ENCODE measurements at regions not wholly inside any gene's neighbourhood (a gene's known extent, or its start where the extent isn't known, plus 50 kb on each side); places are given as distances from the start of the nearest gene placed in this dataset.

DNA sequence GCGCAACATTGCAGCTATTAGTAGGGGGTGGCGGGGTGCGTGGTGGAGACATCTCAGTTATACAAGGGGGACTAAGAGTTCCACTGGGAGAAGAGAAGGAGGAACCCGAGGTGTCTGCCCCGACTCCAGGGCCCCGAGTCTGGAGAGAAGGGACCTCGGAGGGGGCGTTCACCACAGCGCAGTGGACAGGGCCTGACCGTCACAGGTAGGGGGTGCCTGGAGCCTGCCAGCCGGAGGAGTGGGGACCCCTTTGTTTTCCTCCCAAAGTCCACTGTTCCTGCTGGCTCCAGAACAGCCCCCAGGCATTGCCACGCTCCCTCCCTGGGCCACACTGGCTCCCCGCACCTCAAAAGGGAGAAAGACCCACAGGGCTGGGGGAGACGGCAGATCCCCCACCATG, 175.9 kb upstream of the TNRC6C start:
- POLR2A ChIA-PET (ENCODE audit: unreplicated experiment): no interaction called here
- ATAC-seq: no peak
- H3K9me3 ChIP-seq (ENCODE audit: low read length): no peaks in the 10 kb centered on the region

GRCh38 chr17:77783991-77784820, 174.3 kb upstream of the TNRC6C start:
- Histone ChIP-seq H3K27me3 (ENCODE audit: low read length) (peaks cover 75% of the 10 kb centered on the region), H3K4me2 (ENCODE audit: low read length) (no peak overlapping the region), H3K4me1 (ENCODE audit: insufficient read depth, low read length) (no peaks in the 10 kb centered on the region), H2AFZ (ENCODE audit: low read length) (no peak overlapping the region), H3K9me2 (replicated peaks; ENCODE audit: low read length) (no peaks in the 10 kb centered on the region), H3K27ac (ENCODE audit: low read length) (no peak overlapping the region), H3K9ac (ENCODE audit: low read length) (no peak overlapping the region), H4K20me1 (ENCODE audit: low read length) (no peaks in the 10 kb centered on the region), H3K36me3 (ENCODE audit: low read depth, low read length) (no peaks in the 10 kb centered on the region), H3F3A (ENCODE audit: low read length, unreplicated experiment) (no peaks in the 10 kb centered on the region), H3K9me3 (ENCODE audit: low read length) (no peaks in the 10 kb centered on the region), H3K79me2 (ENCODE audit: low read length) (no peaks in the 10 kb centered on the region), H3K4me3 (ENCODE audit: low read length) (no peak overlapping the region)
- TF ChIP-seq, protein P1, sequence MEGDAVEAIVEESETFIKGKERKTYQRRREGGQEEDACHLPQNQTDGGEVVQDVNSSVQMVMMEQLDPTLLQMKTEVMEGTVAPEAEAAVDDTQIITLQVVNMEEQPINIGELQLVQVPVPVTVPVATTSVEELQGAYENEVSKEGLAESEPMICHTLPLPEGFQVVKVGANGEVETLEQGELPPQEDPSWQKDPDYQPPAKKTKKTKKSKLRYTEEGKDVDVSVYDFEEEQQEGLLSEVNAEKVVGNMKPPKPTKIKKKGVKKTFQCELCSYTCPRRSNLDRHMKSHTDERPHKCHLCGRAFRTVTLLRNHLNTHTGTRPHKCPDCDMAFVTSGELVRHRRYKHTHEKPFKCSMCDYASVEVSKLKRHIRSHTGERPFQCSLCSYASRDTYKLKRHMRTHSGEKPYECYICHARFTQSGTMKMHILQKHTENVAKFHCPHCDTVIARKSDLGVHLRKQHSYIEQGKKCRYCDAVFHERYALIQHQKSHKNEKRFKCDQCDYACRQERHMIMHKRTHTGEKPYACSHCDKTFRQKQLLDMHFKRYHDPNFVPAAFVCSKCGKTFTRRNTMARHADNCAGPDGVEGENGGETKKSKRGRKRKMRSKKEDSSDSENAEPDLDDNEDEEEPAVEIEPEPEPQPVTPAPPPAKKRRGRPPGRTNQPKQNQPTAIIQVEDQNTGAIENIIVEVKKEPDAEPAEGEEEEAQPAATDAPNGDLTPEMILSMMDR (conservative IDR thresholded peaks at IDR 0.05; ENCODE audit: low read depth, low read length): no peak
- DNase-seq (no peak), ATAC-seq (no peak)
- intact Hi-C loops (cut with micrococcal nuclease): no loop called here
- BruUV-seq (replicated peaks): no TSS peak
- ChIA-PET CTCF (no interaction called here), POLR2A (ENCODE audit: unreplicated experiment) (no interaction called here)

More for the DNA sequence above, 175.9 kb upstream of the TNRC6C start:
- Histone ChIP-seq H4K20me1 (ENCODE audit: low read length) (no peaks in the 10 kb centered on the region), H3K4me3 (ENCODE audit: low read length) (no peak overlapping the region), H3K27me3 (ENCODE audit: low read length) (peaks cover 75% of the 10 kb centered on the region), H3K36me3 (ENCODE audit: low read depth, low read length) (no peaks in the 10 kb centered on the region), H3K27ac (ENCODE audit: low read length) (no peak overlapping the region), H3K4me1 (ENCODE audit: insufficient read depth, low read length) (no peaks in the 10 kb centered on the region), H3K9me2 (replicated peaks; ENCODE audit: low read length) (no peaks in the 10 kb centered on the region), H3F3A (ENCODE audit: low read length, unreplicated experiment) (no peaks in the 10 kb centered on the region), H2AFZ (ENCODE audit: low read length) (no peak overlapping the region), H3K79me2 (ENCODE audit: low read length) (no peaks in the 10 kb centered on the region), H3K4me2 (ENCODE audit: low read length) (no peak overlapping the region), H3K9ac (ENCODE audit: low read length) (no peak overlapping the region)
- intact Hi-C loops (cut with micrococcal nuclease): no loop called here
- no peak for TF ChIP-seq EZH2 (IDR thresholded peaks at IDR 0.05; ENCODE audit: low read length, unreplicated experiment)
- TF ChIP-seq EZH2phosphoT487 (IDR thresholded peaks at IDR 0.05; ENCODE audit: borderline replicate concordance, low read length): no peak
- TF ChIP-seq, protein P1 (conservative IDR thresholded peaks at IDR 0.05; ENCODE audit: low read depth, low read length): no peak
- no TSS peak for BruUV-seq (replicated peaks)
- CTCF ChIA-PET: no interaction called here
- DNase-seq: no peak

DNA sequence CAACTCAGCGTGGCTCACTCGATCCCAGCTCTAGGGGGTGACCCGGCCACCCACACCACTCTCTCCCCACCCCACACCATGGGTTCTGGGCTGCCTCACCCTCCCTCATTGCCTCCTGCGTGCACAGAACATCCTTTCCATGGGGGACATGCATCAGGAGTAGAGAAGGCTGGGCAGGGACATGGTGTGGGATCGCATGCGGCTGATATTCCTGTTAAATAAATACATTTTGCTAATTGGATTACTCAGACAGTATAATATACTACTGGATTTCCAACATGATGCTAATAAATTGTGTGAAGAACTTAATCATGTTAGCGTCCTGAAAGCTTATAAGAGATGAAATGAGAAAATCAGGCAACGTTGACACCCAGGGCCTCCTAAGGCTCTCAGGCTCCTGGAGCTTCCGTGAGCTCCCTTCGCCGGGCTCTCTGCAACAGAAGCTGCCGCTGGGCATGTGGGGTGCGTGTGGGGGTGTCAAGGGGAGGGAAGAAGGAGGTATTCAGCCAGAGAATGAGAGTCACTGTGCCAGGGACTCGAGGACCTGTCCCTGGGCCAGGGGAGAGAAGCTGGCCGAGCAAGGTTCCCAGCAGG, 173.1 kb upstream of the TNRC6C start:
- no peak for TF ChIP-seq EZH2phosphoT487 (IDR thresholded peaks at IDR 0.05; ENCODE audit: borderline replicate concordance, low read length)
- no peak for TF ChIP-seq EZH2 (IDR thresholded peaks at IDR 0.05; ENCODE audit: low read length, unreplicated experiment)
- TF ChIP-seq, protein P1 (conservative IDR thresholded peaks at IDR 0.05; ENCODE audit: low read depth, low read length): no peak
- Histone ChIP-seq H4K20me1 (ENCODE audit: low read length) (no peaks in the 10 kb centered on the region), H3K4me1 (ENCODE audit: insufficient read depth, low read length) (no peaks in the 10 kb centered on the region), H3K4me2 (ENCODE audit: low read length) (no peak overlapping the region), H2AFZ (ENCODE audit: low read length) (no peak overlapping the region), H3K27me3 (ENCODE audit: low read length) (peaks cover 72% of the 10 kb centered on the region), H3K9me2 (replicated peaks; ENCODE audit: low read length) (no peaks in the 10 kb centered on the region), H3K27ac (ENCODE audit: low read length) (no peak overlapping the region), H3K79me2 (ENCODE audit: low read length) (no peaks in the 10 kb centered on the region), H3K9ac (ENCODE audit: low read length) (no peak overlapping the region), H3F3A (ENCODE audit: low read length, unreplicated experiment) (no peaks in the 10 kb centered on the region), H3K36me3 (ENCODE audit: low read depth, low read length) (no peaks in the 10 kb centered on the region), H3K4me3 (ENCODE audit: low read length) (no peak overlapping the region), H3K9me3 (ENCODE audit: low read length) (no peaks in the 10 kb centered on the region)
- no peak for ATAC-seq
- no peak for DNase-seq
- no TSS peak for BruUV-seq (replicated peaks)
- intact Hi-C loops (cut with micrococcal nuclease): no loop called here
- ChIA-PET POLR2A (ENCODE audit: unreplicated experiment) (no interaction called here), CTCF (no interaction called here)

Data from PC-3 (cell line).